ENCODE measurements at regions not wholly inside any gene's neighbourhood (a gene's known extent, or its start where the extent isn't known, plus 50 kb on each side); places are given as distances from the start of the nearest gene placed in this dataset.

DNA sequence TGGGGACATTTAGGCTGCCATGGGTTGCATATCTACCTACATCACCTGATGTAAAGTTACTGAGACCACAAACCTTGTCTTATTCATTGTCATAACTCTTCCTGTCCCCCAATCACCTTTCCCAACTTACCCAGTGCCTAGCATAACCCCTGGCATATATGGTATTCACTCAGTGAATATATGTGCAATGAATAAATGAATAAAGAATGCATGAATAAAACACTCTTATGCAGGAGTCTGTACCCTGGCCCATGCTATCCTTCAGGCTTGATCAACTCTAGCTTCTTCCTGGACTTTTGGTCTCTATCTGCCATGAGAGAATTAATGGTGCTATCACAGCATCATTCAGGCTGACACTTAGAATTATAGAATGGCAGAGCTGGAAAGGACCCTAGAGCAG is 285.2 kb downstream of the SMARCA2 start:
- H3K4ac ChIP-seq (ENCODE audit: low read depth, low read length), result no peak overlapping the region
- intact Hi-C loops (cut with micrococcal nuclease), result no loop called here
- dilution Hi-C loops (cut with HindIII; ENCODE audit: low sequenced_read_pairs, unreplicated experiment), result no loop called here

More for the DNA sequence above, 285.2 kb downstream of the SMARCA2 start:
- no peaks in the 10 kb centered on the region for H3K27me3 ChIP-seq (ENCODE audit: control insufficient read depth, insufficient read depth, low read length)
- DNase-seq (no peak), ATAC-seq (ENCODE audit: low read depth) (no peak)
- in situ Hi-C loops (cut with MboI; ENCODE audit: low sequenced_read_pairs), result no loop called here
- no peak overlapping the region for H3K27ac ChIP-seq (ENCODE audit: insufficient read depth, low read length)
- no peak overlapping the region for H2BK20ac ChIP-seq (ENCODE audit: low read depth, low read length)
- H4K8ac ChIP-seq (ENCODE audit: low read depth in 2 of 2, low read length in 2 of 2), result no peak overlapping the region
- H2BK5ac ChIP-seq (ENCODE audit: low read depth, low read length, poor library complexity, severe bottlenecking), result no peak overlapping the region
- no peaks in the 10 kb centered on the region; the same call in 1 of the 2 replicates for H3K4me1 ChIP-seq (ENCODE audit: control insufficient read depth, insufficient read depth, low read length)
- no peak overlapping the region for H3K18ac ChIP-seq (ENCODE audit: low read depth, low read length)
- POLR2A ChIA-PET (ENCODE audit: unreplicated experiment), result no interaction called here
- no peaks in the 10 kb centered on the region for H4K20me1 ChIP-seq (ENCODE audit: insufficient read depth, low read length)
- CTCF ChIA-PET, result no interaction called here
- no peak overlapping the region for H3K4me3 ChIP-seq (ENCODE audit: insufficient read depth, low read depth, low read length)
- H3K79me1 ChIP-seq (ENCODE audit: low read depth in 1 of 2, low read length in 2 of 2), result no peaks in the 10 kb centered on the region
- no peak overlapping the region for H3K14ac ChIP-seq (replicated peaks; ENCODE audit: low read depth, low read length)
- BruUV-seq (replicated peaks), result no TSS peak
- H2BK15ac ChIP-seq (ENCODE audit: low read depth, low read length), result no peak overlapping the region
- no peak overlapping the region for H3K56ac ChIP-seq (ENCODE audit: extremely low read depth, insufficient read depth, low read length)
- H3K23ac ChIP-seq (ENCODE audit: low read depth, low read length), result no peak overlapping the region
- no peak overlapping the region for H2AFZ ChIP-seq (replicated peaks; ENCODE audit: low read length, poor library complexity)
- no peak overlapping the region for H2AK5ac ChIP-seq (ENCODE audit: low read depth, low read length)
- no peak overlapping the region for H4K5ac ChIP-seq (ENCODE audit: low read depth, low read length)
- H3K4me2 ChIP-seq (ENCODE audit: low read depth, low read length), result no peak overlapping the region
- no peak overlapping the region for H2BK120ac ChIP-seq (ENCODE audit: low read depth, low read length)
- H3K9me3 ChIP-seq (ENCODE audit: control insufficient read depth, insufficient read depth, low read length), result no peaks in the 10 kb centered on the region; the same call in 1 of the 2 replicates
- H4K91ac ChIP-seq (ENCODE audit: insufficient read depth, low read depth, low read length), result no peak overlapping the region
- no peak overlapping the region for H2AK9ac ChIP-seq (replicated peaks; ENCODE audit: low read depth, low read length, poor library complexity)
- TF ChIP-seq CEBPB (IDR thresholded peaks at IDR 0.05; ENCODE audit: low read depth, low read length) (no peak), FOS (IDR thresholded peaks at IDR 0.05; ENCODE audit: low read depth, low read length) (no peak), RFX5 (IDR thresholded peaks at IDR 0.05; ENCODE audit: low read depth, low read length) (no peak), RCOR1 (IDR thresholded peaks at IDR 0.05; ENCODE audit: insufficient replicate concordance, low read length) (no peak), MAZ (IDR thresholded peaks at IDR 0.05; ENCODE audit: borderline replicate concordance, low read depth, low read length) (no peak), POLR2A (IDR thresholded peaks at IDR 0.05; ENCODE audit: low read depth, low read length) (no peak), MXI1 (IDR thresholded peaks at IDR 0.05; ENCODE audit: borderline replicate concordance, low read depth, low read length) (no peak), SMC3 (IDR thresholded peaks at IDR 0.05; ENCODE audit: low read depth, low read length) (no peak), CHD1 (IDR thresholded peaks at IDR 0.05; ENCODE audit: low read depth, low read length) (no peak), NFE2L2 (IDR thresholded peaks at IDR 0.05; ENCODE audit: low read depth, low read length) (no peak)
- TF ChIP-seq, protein P1, sequence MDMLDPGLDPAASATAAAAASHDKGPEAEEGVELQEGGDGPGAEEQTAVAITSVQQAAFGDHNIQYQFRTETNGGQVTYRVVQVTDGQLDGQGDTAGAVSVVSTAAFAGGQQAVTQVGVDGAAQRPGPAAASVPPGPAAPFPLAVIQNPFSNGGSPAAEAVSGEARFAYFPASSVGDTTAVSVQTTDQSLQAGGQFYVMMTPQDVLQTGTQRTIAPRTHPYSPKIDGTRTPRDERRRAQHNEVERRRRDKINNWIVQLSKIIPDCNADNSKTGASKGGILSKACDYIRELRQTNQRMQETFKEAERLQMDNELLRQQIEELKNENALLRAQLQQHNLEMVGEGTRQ (IDR thresholded peaks at IDR 0.05; ENCODE audit: low read depth, low read length), result no peak
- TF ChIP-seq, protein P2, sequence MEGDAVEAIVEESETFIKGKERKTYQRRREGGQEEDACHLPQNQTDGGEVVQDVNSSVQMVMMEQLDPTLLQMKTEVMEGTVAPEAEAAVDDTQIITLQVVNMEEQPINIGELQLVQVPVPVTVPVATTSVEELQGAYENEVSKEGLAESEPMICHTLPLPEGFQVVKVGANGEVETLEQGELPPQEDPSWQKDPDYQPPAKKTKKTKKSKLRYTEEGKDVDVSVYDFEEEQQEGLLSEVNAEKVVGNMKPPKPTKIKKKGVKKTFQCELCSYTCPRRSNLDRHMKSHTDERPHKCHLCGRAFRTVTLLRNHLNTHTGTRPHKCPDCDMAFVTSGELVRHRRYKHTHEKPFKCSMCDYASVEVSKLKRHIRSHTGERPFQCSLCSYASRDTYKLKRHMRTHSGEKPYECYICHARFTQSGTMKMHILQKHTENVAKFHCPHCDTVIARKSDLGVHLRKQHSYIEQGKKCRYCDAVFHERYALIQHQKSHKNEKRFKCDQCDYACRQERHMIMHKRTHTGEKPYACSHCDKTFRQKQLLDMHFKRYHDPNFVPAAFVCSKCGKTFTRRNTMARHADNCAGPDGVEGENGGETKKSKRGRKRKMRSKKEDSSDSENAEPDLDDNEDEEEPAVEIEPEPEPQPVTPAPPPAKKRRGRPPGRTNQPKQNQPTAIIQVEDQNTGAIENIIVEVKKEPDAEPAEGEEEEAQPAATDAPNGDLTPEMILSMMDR (conservative IDR thresholded peaks at IDR 0.05; ENCODE audit: low read depth, low read length), result no peak
- H3K9ac ChIP-seq (ENCODE audit: low read depth, low read length), result no peak overlapping the region
- no peaks in the 10 kb centered on the region for H3K9me1 ChIP-seq (ENCODE audit: insufficient read depth, low read length)
- no peaks in the 10 kb centered on the region for H3K36me3 ChIP-seq (ENCODE audit: control insufficient read depth, insufficient read depth, low read length)

All from IMR-90 (cell line).